ENCODE measurements at regions not wholly inside any gene's neighbourhood (a gene's known extent, or its start where the extent isn't known, plus 50 kb on each side); places are given as distances from the start of the nearest gene placed in this dataset.

DNA sequence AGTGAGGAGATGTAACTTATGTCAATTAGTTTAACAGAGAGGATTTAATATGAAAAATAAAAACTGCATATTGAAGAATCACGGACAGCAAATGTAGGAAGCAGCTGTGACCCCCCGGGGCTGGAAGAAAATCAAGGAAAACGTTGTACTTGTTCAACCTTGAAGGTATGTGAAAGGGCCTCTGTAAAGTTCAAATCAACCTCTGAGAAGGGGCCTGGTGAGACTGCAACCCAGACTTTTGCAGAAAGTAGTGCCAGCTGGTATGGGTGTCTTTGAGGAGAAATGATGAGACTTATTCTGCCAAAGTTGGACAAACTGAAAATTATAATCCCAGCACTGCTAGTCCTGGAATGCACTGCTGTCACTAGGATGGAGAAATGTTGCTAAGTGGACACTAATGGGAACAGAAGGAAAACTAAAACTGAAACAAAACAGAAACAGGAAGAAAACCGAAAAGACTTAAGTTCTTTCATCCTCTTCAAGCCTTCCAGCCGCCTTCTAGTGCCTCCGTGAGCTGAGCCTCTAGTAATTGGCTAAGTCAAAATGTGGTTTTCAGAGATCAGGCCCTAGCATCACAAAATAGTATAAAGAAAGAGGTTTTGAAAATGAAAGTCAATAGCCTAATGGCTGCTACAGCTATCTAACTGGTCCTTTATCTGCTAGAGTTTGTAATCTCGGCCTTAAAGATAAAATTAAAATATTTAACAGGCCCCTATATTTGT is 253.7 kb upstream of the SORCS1 start:
- no peak for DNase-seq (ENCODE audit: low read depth in 2 of 2)

GRCh38 chr10:107417446-107417845 is 252.9 kb upstream of the SORCS1 start:
- DNase-seq (ENCODE audit: low read depth in 2 of 2): no peak

DNA sequence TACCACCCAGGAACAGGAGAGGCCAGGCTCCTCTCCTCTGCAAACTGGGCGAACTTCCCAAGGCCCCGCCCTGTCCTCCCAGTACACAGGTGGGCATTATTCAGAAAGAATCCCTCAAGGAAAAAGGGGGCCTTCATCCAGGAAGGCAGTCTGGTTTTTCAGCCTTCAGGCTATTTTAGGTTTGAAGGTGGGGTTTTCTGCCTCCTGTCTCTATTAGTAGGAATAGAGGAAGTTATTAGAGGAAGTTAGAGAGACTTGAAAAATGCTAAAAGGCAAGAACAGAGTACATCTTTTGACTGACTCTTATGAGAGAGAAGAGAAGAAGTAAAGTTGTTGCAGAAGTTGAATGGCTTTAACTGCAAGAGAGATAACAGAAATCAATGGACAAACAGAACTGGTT is 250.9 kb upstream of the SORCS1 start:
- DNase-seq (ENCODE audit: low read depth in 2 of 2): no peak

GRCh38 chr10:107413971-107414370 is 249.5 kb upstream of the SORCS1 start:
- DNase-seq (ENCODE audit: low read depth in 2 of 2): no peak

DNA sequence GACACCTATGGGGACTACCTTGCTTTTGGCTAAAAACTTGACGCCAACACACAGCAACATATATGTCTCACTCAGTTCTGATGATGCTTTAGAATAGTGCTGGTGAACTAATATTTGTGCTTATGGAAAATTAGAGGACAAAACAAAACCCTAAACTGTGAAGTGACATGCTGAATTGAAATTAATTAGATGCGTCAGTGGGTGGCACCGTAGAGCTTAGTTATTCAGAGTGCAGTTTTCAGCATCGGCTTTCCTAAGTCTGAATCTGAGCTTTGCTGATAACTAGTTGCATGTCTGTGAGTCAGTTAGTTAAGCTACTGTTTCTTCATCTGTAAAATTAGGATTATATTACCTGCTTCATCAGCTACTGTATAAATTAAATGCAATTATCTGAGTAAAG is 245.0 kb upstream of the SORCS1 start:
- no peak for DNase-seq (ENCODE audit: low read depth in 2 of 2)

DNA sequence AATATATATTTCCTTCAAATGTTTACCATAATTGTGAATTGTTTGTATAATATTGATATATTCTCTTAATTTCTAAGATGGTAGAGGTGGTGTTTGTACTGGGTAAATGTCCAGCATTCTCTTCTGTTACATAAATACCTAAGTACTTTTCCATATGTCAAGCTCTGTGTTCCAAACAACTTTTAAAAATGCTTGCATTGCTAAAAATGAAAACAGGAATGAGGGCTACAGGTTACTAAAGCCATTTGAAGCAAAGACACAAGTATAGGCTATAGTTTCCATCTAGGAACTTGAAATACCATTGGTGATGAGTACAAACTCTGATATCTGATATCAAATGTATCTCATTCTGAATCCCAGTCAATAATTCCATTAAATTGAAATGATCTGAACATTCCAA is 233.6 kb upstream of the SORCS1 start:
- DNase-seq (ENCODE audit: low read depth in 2 of 2): no peak

DNA sequence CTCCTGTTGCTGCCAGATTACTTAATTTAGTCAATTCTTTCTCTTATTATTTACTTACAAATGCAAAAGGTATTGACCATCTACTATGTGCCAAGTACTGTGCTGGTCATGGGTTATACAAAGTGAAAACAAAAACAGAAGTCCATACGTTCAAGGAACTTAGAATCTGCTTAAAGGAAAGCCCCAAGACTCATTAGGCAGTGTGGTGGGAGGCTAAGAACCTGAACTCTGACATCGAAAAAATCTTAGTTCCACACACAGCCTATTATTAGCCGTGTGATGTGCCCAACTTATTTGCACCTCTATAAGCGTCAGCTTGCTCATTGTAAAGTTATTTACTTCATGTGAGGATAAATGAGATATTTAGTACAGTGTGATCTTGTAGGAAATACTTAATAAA is 227.4 kb upstream of the SORCS1 start:
- no peak for DNase-seq (ENCODE audit: low read depth in 2 of 2)

DNA sequence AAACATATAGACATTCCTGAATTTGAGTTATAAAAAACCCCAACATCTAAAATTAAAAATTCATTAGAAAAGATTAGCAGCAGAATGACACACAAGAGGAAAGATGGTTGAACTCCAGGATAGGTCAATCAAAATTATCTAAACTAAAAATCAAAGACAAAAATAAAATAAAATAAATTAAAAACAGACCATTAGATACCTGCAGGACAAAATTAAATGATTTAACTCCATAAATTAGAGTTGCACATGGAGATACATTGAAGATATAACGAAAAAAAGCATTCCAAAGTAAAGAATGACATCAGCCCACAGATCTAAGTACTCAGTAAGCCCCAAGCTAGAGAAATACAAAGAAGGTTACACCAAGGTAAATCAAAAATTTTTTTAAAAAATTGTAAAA is 226.1 kb upstream of the SORCS1 start:
- DNase-seq (ENCODE audit: low read depth in 2 of 2): no peak

GRCh38 chr10:107383357-107383756 is 218.9 kb upstream of the SORCS1 start:
- no peak for DNase-seq (ENCODE audit: low read depth in 2 of 2)

GRCh38 chr10:107379601-107380000 is 215.1 kb upstream of the SORCS1 start:
- no peak for DNase-seq (ENCODE audit: low read depth in 2 of 2)

DNA sequence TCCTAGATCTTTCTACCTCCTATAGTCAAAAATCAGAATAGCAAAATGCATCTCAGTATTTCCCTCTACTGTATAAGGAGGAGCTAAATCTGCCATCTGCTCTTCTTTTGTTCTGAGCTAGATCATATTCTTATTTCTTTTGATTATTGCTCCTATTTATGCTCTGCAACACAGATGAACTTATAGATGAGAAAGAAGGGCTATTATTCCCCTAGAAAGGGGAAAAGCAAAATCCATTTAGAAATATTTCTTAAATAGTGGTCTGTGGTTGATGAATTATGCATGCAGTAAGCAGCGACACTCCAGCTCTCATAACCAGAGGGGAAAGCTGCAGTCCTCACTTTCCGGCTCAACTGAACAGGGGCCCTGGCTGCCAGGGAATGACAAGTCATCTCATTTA is 207.3 kb upstream of the SORCS1 start:
- no peak for DNase-seq (ENCODE audit: low read depth in 2 of 2)

DNA sequence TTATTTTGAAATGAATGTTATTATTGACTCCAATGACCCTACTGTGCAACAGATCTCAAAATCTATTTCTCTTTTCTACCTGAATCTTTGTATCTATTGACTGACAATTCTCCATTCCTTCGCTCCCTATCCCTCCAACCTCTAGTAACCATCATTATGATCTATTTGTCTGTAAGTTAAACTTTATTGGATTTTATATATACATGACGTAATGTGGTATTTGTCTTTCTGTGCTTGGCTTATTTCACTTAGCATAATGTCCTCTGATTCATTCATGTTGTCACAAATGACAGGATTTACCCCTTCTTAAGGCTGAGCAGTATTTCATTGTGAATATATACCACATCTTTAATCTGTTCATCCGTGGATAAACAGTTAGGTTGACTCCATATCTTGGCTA is 200.4 kb upstream of the SORCS1 start:
- DNase-seq (ENCODE audit: low read depth in 2 of 2): no peak

DNA sequence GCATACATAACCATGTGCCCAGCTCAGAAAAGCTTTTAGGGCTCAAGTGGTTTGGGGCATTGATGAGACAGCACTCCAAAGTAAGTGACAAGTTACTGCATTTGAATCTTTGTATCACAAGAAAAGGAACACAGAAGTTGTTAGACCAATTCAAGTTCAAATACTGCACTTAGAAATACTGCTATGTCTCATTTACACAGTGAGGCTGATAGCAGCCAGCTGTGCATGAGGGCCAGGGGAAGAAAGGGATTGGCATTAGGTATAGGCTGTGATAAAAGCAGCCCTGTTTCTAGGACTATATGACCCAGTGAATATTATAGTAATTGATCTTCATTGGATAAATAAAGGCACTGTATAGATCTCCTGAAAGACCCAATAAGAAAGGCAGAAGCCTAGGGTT is 197.8 kb upstream of the SORCS1 start:
- no peak for DNase-seq (ENCODE audit: low read depth in 2 of 2)

DNA sequence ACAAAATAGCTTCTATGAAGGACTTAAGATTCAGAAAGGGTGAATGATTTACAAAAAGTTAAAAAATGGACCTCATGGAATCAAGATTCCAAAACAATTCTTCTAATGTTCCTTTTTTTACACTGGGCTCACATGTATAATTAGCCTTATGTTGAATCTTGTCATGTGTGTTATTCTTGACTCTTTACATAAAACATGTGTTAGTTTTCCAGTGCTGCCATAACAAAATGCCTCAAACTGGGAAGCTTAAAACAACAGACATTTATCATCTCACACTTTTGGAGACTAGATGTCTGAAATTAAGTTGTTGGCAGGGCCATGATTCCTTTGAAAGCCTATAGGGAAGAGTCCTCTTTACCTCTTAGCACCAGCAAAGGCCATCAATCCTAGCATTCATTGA is 192.5 kb upstream of the SORCS1 start:
- DNase-seq (ENCODE audit: low read depth in 2 of 2): no peak

- DNase-seq (ENCODE audit: low read depth in 2 of 2): no peak
Measured at GRCh38 chr10:107356396-107356795, 191.9 kb upstream of the SORCS1 start.

GRCh38 chr10:107342711-107343110 is 178.2 kb upstream of the SORCS1 start:
- no peak for DNase-seq (ENCODE audit: low read depth in 2 of 2)

DNA sequence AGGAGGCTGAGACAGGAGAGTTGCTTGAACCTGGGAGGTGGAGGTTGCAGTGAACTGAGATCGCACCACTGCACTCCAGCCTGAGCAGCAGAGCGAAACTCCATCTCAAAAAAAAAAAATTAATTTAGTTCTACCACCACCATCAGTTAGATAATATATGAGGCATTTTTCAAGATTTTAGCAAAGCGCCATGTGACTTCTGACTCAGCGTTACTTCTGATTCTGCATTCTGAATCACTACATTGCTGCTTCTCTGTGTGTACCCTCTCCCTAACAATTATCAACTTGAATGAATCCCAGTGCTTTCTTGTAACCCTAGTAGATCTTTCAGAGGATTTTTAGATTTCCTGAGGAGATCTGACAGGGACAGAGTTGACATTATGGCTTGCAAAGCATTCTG is 176.8 kb upstream of the SORCS1 start:
- no peak for DNase-seq (ENCODE audit: low read depth in 2 of 2)

DNA sequence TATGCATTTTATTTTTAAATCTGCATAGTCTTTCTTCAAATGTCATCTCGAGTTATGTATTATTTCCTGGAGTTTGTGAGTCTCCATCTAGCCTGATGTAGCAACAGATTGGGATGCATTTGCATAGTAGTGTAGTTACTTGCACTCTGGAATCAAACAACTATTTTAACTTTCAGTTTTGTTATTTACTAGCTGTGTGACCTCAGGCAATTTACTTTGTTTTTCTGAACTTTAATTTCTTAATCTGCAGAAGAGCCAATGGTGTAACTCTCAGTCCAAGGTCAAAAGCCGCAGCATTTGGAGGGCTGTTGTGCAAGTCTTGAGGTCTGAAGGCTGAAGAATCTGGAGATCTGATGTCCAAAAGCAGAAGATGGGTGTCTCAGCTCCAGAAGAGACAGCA is 175.8 kb upstream of the SORCS1 start:
- no peak for DNase-seq (ENCODE audit: low read depth in 2 of 2)

- no peak for DNase-seq (ENCODE audit: low read depth in 2 of 2)
Measured at GRCh38 chr10:107336061-107336460, 171.6 kb upstream of the SORCS1 start.

DNA sequence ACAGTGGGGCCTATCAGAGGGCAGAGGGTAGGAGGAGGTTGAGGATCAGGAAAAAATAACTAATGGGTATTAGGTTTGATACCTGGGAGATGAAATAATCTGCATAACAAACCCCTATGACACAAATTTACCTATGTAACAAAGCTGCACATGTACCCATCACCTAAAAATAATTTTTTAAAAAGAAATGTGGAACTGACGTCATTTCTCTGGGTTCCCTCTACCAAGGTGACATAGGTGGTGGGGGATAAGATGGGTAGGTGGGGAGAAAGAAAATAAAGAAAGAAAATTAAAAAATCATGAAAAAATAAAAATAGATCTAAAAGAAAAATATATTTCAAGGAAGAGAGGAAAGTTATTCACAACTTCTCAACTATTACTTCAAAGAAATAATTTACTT is 153.1 kb upstream of the SORCS1 start:
- no peak for DNase-seq (ENCODE audit: low read depth in 2 of 2)

DNA sequence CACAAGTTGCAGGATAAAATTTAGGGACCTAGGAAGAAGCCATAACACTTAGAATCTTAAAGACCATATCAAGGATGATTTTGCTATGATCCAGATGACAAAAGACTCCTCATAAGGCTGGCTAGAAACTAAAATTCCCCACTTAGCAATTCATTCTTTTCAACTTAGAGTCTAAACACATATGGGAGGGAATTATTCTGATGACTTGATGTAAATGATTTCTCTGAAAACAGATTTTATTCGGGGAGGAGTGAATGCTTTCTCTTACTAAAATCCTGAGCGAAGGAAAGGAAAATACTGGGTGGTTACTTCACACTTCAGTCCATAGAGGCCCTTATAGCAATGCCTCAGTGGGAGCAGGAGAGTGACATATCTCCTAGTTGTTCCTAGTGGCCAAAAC is 138.7 kb upstream of the SORCS1 start:
- no peak for DNase-seq (ENCODE audit: low read depth in 2 of 2)

GRCh38 chr10:107299606-107300005 is 135.1 kb upstream of the SORCS1 start:
- no peak for DNase-seq (ENCODE audit: low read depth in 2 of 2)

GRCh38 chr10:107284187-107284586 is 119.7 kb upstream of the SORCS1 start:
- DNase-seq (ENCODE audit: low read depth in 2 of 2): no peak

GRCh38 chr10:107280293-107280692 is 115.8 kb upstream of the SORCS1 start:
- no peak for DNase-seq (ENCODE audit: low read depth in 2 of 2)
